ENCODE measurements at regions not wholly inside any gene's neighbourhood (a gene's known extent, or its start where the extent isn't known, plus 50 kb on each side); places are given as distances from the start of the nearest gene placed in this dataset.

DNA sequence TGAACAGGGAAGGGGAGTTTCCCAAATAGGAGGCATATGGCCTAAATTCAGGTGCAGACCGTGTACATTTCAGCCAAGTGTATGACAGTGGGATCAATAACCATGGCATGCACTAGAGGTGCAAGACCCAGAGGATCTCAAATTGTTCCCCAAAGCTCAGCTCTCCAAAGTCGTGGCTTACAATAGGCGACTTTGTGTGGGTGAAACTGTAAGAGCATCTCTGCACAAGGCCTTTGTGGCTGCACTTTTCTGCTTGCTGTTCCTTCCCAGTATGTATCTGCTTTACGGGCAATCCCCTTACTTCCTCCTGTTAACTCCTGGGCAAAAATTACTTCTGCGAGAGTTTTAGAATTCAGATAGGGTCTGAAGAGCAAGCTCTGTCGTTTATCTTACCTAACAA lies 518.3 kb upstream of the ZFP42 start:
- no peaks in the 10 kb centered on the region for H3K23me2 ChIP-seq (ENCODE audit: low read depth, low read length)
- ChIA-PET POLR2A (ENCODE audit: partially characterized antibody) (no interaction called here), CTCF (ENCODE audit: partially characterized antibody) (no interaction called here)
- H3K79me2 ChIP-seq (ENCODE audit: control insufficient read depth in 1 of 2, insufficient read depth in 2 of 2, low read length in 2 of 2): no peaks in the 10 kb centered on the region
- no peaks in the 10 kb centered on the region for H3K4me1 ChIP-seq (replicated peaks in 1 of 4; ENCODE audit: control insufficient read depth in 3 of 4, insufficient read depth in 4 of 4, low read length in 3 of 4)
- H3K9me3 ChIP-seq (ENCODE audit: insufficient read depth in 2 of 2, low read depth in 1 of 2, low read length in 1 of 2): no peaks in the 10 kb centered on the region
- no peaks in the 10 kb centered on the region for H3K27me3 ChIP-seq (replicated peaks in 1 of 4; ENCODE audit: control insufficient read depth in 3 of 4, extremely low read depth in 1 of 4, insufficient read depth in 3 of 4, low read length in 3 of 4)
- no peak overlapping the region for H3K23ac ChIP-seq (ENCODE audit: insufficient read length)
- 67% methylated on average over 6 of the region's 6 CpGs; no CpG with 5 or more reads in 1 of the 2 experiments for WGBS, 2 experiments (ENCODE audit: extremely low coverage in 1 of 2, insufficient coverage in 1 of 2, insufficient read length in 1 of 2, insufficient replicate concordance in 2 of 2, low coverage in 1 of 2, low lambda C conversion rate in 2 of 2, missing lambda C conversion rate in 1 of 2)
- no peak overlapping the region for H2BK12ac ChIP-seq (ENCODE audit: low read depth, low read length)
- H2AK5ac ChIP-seq (ENCODE audit: low read depth, low read length): no peak overlapping the region
- no peak overlapping the region for H4K5ac ChIP-seq (ENCODE audit: insufficient read length, low read depth, low read length)
- no peak overlapping the region for H3K56ac ChIP-seq (replicated peaks; ENCODE audit: insufficient read length, low read depth, low read length)
- no peak for DNase-seq (ENCODE audit: low read depth in 1 of 2, low spot score in 2 of 2)
- no peak overlapping the region for H3K9ac ChIP-seq (replicated peaks in 1 of 4; ENCODE audit: extremely low read depth in 1 of 4, low read depth in 3 of 4, low read length in 3 of 4)
- no peak overlapping the region for H3K4me2 ChIP-seq (ENCODE audit: insufficient read depth in 1 of 2, low read depth in 2 of 2, low read length in 2 of 2)
- no peak overlapping the region for H3K27ac ChIP-seq (ENCODE audit: low read depth, low read length)
- no peak overlapping the region for H3K18ac ChIP-seq (ENCODE audit: extremely low read depth, low read length)
- no peak overlapping the region for H2BK5ac ChIP-seq (ENCODE audit: low read depth, low read length)
- no peak overlapping the region for H2BK15ac ChIP-seq (ENCODE audit: low read length)
- no peak overlapping the region for H4K8ac ChIP-seq (ENCODE audit: extremely low read depth, insufficient read depth, low read length)
- no peaks in the 10 kb centered on the region for H4K20me1 ChIP-seq (replicated peaks in 1 of 2; ENCODE audit: control insufficient read depth in 1 of 2, insufficient read depth in 2 of 2, low read length in 2 of 2)
- no peak for TF ChIP-seq EZH2 (IDR thresholded peaks at IDR 0.05; ENCODE audit: low read depth, low read length, severe bottlenecking)
- no peak overlapping the region for H2BK120ac ChIP-seq (replicated peaks; ENCODE audit: low read depth, low read length)
- no peak overlapping the region for H2AFZ ChIP-seq (ENCODE audit: low read length)
- no peaks in the 10 kb centered on the region for H3K36me3 ChIP-seq (ENCODE audit: control insufficient read depth in 2 of 4, insufficient read depth in 4 of 4, low read length in 3 of 4)
- H4K91ac ChIP-seq (replicated peaks; ENCODE audit: insufficient read length, low read length): no peak overlapping the region
- H3K79me1 ChIP-seq (ENCODE audit: low read depth, low read length): no peaks in the 10 kb centered on the region
- H2BK20ac ChIP-seq (ENCODE audit: low read length): no peak overlapping the region
- no peak overlapping the region for H3K4ac ChIP-seq (replicated peaks; ENCODE audit: insufficient read length, low read depth, low read length)
- FAIRE-seq: no peak
- no peak overlapping the region for H3K4me3 ChIP-seq (ENCODE audit: extremely low read depth in 1 of 4, insufficient read depth in 2 of 4, low read depth in 3 of 4, low read length in 4 of 4)
- no peak overlapping the region for H3K14ac ChIP-seq (ENCODE audit: insufficient read length)

Data from H1 (cell line).